Parathyroid adenoma (tissue), 2 donors: ENCODE measurements at regions not wholly inside any gene's neighbourhood (a gene's known extent, or its start where the extent isn't known, plus 50 kb on each side); places are given as distances from the start of the nearest gene placed in this dataset.

Experiments
- H2AFZ ChIP-seq: fragments of 300-600 bp; sonication (generic); one replicate; pipeline ENCODE4 v1.7.0; 2017; ENCODE audit warnings: antibody characterized with exemption, mild to moderate bottlenecking
- H3K27ac ChIP-seq: fragments of 300-600 bp; sonication (generic); one replicate; pipeline ENCODE4 v1.7.0; 2017
- H3K27me3 ChIP-seq: fragments of 300-600 bp; sonication (generic); one replicate; pipeline ENCODE4 v1.7.0; 2017; ENCODE audit warnings: low read length; ENCODE audit not compliant: control insufficient read depth, insufficient read depth
- H3K36me3 ChIP-seq: fragments of 300-600 bp; sonication (generic); one replicate; pipeline ENCODE4 v1.7.0; 2017; ENCODE audit warnings: low read length; ENCODE audit not compliant: control insufficient read depth, insufficient read depth
- H3K4me1 ChIP-seq: fragments of 300-600 bp; sonication (generic); one replicate; pipeline ENCODE4 v1.7.0; 2017; ENCODE audit warnings: control low read depth
- H3K4me2 ChIP-seq: fragments of 300-600 bp; sonication (generic); one replicate; pipeline ENCODE4 v1.7.0; 2017; ENCODE audit warnings: low read length
- H3K4me3 ChIP-seq: fragments of 300-600 bp; sonication (generic); one replicate; pipeline ENCODE4 v1.7.0; 2017; ENCODE audit warnings: low read depth, low read length
- H3K79me2 ChIP-seq: fragments of 300-600 bp; sonication (generic); one replicate; pipeline ENCODE4 v1.7.0; 2017; ENCODE audit warnings: control low read depth
- H3K9ac ChIP-seq: fragments of 300-600 bp; sonication (generic); one replicate; pipeline ENCODE4 v1.7.0; 2017; ENCODE audit warnings: mild to moderate bottlenecking
- H3K9me3 ChIP-seq: fragments of 300-600 bp; sonication (generic); one replicate; pipeline ENCODE4 v1.7.0; 2017; ENCODE audit warnings: low read length; ENCODE audit not compliant: control insufficient read depth
- TF ChIP-seq, protein P1 (sequence below): fragments of 300-600 bp; sonication (generic); IDR thresholded peaks from one replicate; pipeline ENCODE4 v1.7.0; 2017; ENCODE audit warnings: antibody characterized with exemption, mild to moderate bottlenecking
- donor health status: primary hyperparathyroidism.

DNA sequence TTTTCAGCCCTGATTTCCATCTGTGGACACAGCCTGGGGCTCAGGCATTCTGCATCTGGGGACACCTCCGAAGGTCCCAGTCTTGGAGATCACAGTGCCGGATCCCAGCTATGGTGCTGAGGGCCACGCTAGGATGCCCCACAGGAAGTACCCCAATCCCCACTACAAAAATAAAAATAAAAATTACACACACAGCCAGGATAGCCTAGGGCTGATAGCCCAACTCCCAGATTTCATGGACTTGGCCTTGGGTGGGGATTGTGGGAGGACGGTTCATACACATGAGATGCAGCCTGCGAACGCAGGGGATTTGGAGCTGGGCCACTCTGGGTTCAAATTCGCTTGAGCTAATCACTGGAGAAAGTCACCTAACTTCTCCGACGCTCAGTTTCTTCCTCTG is 237.7 kb downstream of the BUD13 start:
- H3K27ac ChIP-seq: no peak overlapping the region
- H3K9me3 ChIP-seq: no peaks in the 10 kb centered on the region
- H3K79me2 ChIP-seq: no peaks in the 10 kb centered on the region
- no peaks in the 10 kb centered on the region for H3K4me1 ChIP-seq
- no peaks in the 10 kb centered on the region for H3K36me3 ChIP-seq
- TF ChIP-seq, protein P1, sequence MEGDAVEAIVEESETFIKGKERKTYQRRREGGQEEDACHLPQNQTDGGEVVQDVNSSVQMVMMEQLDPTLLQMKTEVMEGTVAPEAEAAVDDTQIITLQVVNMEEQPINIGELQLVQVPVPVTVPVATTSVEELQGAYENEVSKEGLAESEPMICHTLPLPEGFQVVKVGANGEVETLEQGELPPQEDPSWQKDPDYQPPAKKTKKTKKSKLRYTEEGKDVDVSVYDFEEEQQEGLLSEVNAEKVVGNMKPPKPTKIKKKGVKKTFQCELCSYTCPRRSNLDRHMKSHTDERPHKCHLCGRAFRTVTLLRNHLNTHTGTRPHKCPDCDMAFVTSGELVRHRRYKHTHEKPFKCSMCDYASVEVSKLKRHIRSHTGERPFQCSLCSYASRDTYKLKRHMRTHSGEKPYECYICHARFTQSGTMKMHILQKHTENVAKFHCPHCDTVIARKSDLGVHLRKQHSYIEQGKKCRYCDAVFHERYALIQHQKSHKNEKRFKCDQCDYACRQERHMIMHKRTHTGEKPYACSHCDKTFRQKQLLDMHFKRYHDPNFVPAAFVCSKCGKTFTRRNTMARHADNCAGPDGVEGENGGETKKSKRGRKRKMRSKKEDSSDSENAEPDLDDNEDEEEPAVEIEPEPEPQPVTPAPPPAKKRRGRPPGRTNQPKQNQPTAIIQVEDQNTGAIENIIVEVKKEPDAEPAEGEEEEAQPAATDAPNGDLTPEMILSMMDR: no peak
- H3K9ac ChIP-seq: no peak overlapping the region
- H3K4me3 ChIP-seq: no peak overlapping the region
- H3K4me2 ChIP-seq: no peak overlapping the region
- no peaks in the 10 kb centered on the region for H3K27me3 ChIP-seq
- no peak overlapping the region for H2AFZ ChIP-seq

DNA sequence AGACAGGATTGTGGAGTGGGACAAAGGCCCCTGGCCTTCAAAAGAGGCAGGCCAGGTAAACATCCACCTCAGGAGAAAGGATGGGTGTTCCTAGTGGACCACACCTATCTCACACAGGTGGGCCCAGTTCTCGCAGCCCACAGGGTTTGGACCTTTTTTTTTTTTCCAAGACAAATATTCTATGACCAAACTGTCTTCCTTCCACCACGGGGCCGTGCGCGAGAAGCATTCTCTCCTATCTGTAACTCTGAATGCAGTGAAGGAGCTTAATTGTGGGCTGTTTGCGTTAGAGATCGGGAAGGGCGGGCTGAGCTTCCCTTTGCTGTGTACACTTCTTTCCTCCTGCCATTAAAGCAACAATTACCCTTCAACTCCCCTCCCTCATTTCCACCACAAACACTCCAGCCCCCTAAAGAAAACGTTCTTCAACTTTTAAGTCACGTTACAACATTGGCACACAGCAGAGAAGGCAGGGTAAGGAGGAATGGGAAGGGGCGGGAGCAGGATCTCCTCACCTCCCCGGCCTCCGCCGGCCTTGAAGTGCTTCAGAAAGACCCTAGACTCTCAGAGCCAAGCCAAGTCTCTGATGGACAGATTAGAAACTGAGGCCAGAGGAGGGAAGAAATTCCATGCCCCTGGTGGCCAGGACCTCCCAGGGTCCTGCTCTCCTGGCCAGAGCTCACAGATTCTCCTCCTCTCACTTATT is 238.4 kb downstream of the BUD13 start:
- Histone ChIP-seq H3K4me2 (no peak overlapping the region), H3K27ac (no peak overlapping the region), H3K79me2 (no peaks in the 10 kb centered on the region), H3K9ac (no peak overlapping the region), H3K4me1 (no peaks in the 10 kb centered on the region), H2AFZ (no peak overlapping the region), H3K4me3 (no peak overlapping the region), H3K9me3 (no peaks in the 10 kb centered on the region), H3K36me3 (no peaks in the 10 kb centered on the region), H3K27me3 (no peaks in the 10 kb centered on the region)
- TF ChIP-seq, protein P1: no peak

DNA sequence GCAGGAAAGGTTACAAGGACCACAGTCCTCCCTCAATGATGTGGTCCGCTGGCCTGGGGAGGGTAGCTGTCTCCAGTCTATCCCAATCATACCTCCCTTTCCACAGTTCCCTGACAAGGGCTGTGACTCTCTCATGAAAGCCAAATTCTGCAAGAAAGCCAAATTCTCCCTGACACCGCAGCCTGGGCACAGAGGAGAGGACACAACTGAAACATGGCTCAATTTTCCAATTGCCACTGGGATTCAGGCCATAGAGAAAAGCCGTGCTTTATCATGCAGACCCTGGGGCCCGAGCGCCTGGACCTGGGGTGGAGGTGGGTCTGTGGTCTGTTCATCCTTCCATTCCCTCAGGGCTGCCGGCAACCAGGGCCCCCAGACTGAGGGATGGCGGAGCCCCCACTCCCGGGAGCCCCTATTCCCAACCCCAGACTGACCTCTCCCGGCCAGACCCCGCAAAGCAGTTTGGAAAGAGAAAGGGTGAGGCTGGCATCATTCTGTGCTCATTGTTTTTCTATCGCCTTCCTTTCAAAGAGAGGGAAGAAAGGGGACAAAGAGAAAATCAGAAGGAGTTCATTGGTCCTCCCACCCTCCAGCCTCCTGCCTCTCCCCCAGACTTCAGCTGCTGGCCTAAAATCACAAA is 239.5 kb downstream of the BUD13 start:
- Histone ChIP-seq H3K9me3 (no peaks in the 10 kb centered on the region), H3K4me2 (no peak overlapping the region), H3K9ac (no peak overlapping the region), H3K27me3 (no peaks in the 10 kb centered on the region), H3K4me1 (no peaks in the 10 kb centered on the region), H3K4me3 (no peak overlapping the region), H3K27ac (no peak overlapping the region), H3K79me2 (no peaks in the 10 kb centered on the region), H3K36me3 (no peaks in the 10 kb centered on the region), H2AFZ (no peak overlapping the region)
- TF ChIP-seq, protein P1: no peak

DNA sequence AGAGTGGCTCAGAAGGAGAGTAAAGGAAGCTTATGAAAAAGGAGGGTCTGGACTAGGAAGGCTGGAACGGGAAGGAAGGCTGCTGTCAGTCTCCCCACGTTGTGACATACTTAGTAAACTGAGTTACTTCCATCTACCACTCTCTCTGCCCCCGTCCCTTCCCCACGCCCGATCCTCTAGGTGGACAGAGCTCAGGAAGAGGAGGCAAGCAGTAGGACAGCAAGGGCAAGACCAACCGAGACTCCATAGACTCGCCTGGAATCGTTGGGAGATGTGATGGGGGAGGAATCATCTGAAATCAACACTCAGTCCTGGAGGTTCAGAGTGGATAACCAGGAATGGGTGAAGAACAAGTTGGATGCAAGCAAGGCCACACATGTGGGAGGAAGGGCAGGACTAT is 240.7 kb downstream of the BUD13 start:
- Histone ChIP-seq H2AFZ (no peak overlapping the region), H3K27ac (no peak overlapping the region), H3K9ac (no peak overlapping the region), H3K4me1 (no peaks in the 10 kb centered on the region), H3K9me3 (no peaks in the 10 kb centered on the region), H3K4me2 (no peak overlapping the region), H3K4me3 (no peak overlapping the region), H3K36me3 (no peaks in the 10 kb centered on the region), H3K79me2 (no peaks in the 10 kb centered on the region), H3K27me3 (no peaks in the 10 kb centered on the region)
- TF ChIP-seq, protein P1: no peak

DNA sequence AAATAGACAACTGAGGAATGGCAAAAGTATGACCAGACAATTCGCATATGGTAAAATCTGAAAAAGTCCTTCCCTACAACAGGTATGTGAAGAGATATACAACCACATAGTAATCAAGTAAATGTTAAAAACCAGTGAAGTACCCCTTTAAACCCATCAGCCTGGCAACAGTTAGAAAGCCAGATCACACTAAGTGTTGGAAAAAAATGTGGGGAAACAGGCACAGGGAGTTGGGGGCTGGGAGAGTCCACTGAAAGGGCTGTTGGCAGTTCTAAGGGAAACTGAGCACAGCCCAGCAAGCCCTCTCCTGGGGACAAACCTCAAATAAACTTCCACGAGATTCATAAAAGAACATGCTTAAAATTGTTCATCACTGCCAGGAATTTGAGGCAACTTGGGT is 242.1 kb downstream of the BUD13 start:
- Histone ChIP-seq H2AFZ (no peak overlapping the region), H3K36me3 (no peaks in the 10 kb centered on the region), H3K9ac (no peak overlapping the region), H3K4me3 (no peak overlapping the region), H3K79me2 (no peaks in the 10 kb centered on the region), H3K9me3 (no peaks in the 10 kb centered on the region), H3K27me3 (no peaks in the 10 kb centered on the region), H3K4me2 (no peak overlapping the region), H3K27ac (no peak overlapping the region), H3K4me1 (no peaks in the 10 kb centered on the region)
- TF ChIP-seq, protein P1: no peak
